NCI-H2171 (cell line): ENCODE measurements at regions not wholly inside any gene's neighbourhood (a gene's known extent, or its start where the extent isn't known, plus 50 kb on each side); places are given as distances from the start of the nearest gene placed in this dataset.
"Not testable (repeated sequence)": the region's sequence is repeated elsewhere in the genome, so short reads cannot be mapped to it uniquely, and the experiment has no call there.

Experiments
- DNase-seq: peaks from one replicate; lab custom pipeline; 2025; lab: John Stamatoyannopoulos, UW

GRCh38 chr1:112855152-112855828 lies 100.7 kb downstream of the SLC16A1 start:
- no peak for DNase-seq

GRCh38 chr1:112854368-112854984 lies 101.5 kb downstream of the SLC16A1 start:
- DNase-seq, result not testable (repeated sequence)

GRCh38 chr1:112853915-112854314 lies 102.1 kb downstream of the SLC16A1 start:
- not testable (repeated sequence) for DNase-seq

- no peak for DNase-seq
Observed at GRCh38 chr1:112852934-112853333, 103.1 kb downstream of the SLC16A1 start.

GRCh38 chr1:112852276-112852675 lies 103.7 kb downstream of the SLC16A1 start:
- DNase-seq, result no peak

DNA sequence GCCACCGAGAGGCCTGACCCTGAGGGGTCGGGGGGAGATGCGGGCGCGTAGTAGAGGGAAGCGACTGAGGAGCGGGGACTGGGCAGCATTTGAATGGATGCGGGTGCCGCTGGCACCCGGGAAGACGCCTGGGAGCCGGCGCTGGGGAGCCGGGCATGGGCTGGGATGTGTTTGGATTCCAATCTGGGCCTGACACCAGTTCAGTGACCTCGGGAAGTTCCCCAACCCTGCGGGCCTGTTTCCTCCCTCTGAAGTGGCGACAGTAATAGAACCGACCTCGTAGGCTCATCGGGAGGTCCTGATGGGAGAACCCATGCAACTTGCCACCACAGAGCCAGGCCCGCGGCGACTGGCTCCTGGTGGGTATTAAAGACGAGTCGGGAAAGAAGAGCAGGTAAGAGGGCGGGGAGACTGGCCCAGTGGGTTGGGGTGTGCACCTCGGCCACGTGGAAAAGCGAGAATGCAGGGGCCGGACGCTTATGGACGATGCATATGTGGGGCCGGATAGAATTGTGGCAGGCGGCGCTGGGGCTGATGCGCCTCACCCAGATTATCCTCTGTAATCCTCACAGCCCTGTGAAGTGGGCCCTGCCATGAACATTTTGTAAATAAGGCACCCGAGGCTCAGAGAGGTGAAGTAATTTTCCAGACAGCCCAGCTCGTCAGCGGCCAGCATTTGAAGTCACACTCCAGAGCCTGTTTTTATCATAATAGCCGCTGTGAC lies 105.8 kb downstream of the SLC16A1 start:
- no peak for DNase-seq

GRCh38 chr1:112849425-112850033 lies 106.5 kb downstream of the SLC16A1 start:
- DNase-seq, result peak; percentile 66

DNA sequence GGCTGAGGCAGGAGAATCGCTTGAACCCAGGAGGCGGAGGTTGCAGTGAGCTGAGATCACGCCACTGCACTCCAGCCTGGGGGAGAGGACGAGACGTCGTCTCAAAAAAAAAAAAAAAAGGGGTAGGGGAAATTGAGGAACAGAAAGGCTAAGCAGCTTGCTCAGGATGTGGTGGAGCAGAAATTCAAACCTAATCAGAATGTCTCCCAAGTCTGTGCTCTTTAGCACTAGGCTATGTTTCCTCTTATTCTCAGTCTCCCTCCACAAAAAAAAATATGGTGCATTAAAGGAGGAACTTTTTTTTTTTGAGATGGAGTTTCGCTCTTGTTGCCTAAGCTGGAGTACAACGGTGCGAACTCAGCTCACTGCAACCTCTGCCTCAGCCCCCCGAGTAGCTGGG lies 114.2 kb downstream of the SLC16A1 start:
- no peak for DNase-seq

DNA sequence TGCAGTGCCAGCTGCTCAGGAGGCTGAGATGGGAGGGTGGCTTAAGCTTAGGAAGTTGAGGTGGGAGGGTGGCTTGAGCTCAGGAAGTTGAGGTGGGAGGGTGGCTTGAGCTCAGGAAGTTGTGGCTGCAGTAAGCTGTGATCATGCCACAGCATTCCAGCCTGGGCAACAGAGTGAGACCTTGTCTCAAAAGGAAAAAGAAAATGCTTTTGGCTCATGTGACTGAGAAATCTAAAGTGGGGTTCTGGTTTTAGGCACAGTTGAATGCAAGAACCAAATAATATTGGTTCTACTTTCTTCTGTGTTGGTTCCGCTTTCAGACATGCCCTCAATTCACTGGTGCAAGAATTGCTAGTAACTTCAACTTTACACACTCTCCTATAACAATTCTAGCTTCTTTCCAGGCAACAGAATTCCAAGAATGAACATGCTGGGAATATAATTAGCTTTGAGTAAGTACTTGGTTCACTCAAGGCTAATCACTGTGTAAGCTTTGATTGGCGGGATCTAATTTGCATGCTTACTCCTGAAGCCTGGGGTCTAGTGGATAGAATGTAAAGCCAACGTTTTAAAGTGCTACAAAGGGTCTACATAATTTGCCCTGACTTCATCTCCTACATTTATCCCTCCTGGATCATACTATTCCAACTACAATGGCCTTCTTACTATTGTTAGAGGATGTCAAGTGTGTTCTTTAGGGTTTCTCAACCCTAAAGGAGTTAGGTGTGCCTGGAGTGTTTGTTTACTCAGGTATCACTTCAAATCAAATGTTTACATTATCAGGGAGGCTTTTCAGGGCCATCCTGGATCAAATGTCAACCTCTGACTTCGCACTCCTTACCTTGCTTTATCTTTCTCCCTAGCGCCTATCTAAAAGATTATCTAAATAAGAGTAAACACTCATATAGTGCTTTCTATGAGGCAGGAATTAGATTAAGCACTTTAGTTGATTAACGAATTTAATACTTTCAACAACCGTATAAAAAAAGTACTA lies 115.1 kb downstream of the SLC16A1 start:
- DNase-seq, result no peak

- DNase-seq, result no peak
Observed at GRCh38 chr1:112836642-112837041, 119.4 kb downstream of the SLC16A1 start.

DNA sequence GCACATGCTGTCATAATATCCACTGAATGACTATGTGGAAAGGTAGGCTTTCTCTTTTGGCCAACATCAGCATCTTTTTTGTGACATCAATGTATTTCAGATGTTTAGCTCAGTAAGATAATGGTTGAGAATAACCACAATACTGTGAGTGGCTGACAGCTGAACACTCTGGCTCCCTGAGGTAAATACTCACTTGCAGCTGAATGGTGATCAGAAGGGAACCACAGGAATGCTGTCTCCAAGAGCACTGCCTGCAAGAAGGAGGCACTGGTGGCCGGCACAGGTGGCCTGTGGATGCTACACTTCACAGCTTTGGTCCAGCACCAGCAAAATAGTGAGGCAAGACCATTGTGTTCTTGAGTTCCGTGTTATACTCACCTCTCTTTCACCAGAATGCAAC lies 118.7 kb upstream of the PPM1J start:
- no peak for DNase-seq

GRCh38 chr1:112832259-112832658 lies 117.1 kb upstream of the PPM1J start:
- not testable (repeated sequence) for DNase-seq

- not testable (repeated sequence) for DNase-seq
Observed at GRCh38 chr1:112829691-112830090, 114.6 kb upstream of the PPM1J start.

DNA sequence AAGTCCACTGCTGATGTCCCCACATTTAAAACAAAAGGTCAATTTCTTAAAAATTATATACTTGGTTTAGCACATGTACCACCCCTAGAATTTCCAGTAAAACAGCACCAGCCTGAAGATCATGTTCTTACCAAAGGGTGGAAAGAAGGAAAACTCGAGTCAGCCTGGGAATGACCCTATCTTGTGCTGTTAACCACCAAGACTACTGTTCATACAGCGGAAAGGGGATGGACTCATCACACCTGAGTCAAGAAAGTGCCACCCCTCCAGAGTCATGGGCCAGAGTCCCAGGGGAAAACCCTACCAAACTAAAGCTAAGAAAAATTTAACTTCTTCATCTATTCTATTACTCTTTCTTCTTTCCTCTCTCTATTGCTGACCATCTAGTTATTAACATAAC lies 113.6 kb upstream of the PPM1J start:
- DNase-seq, result no peak

- DNase-seq, result not testable (repeated sequence)
Observed at GRCh38 chr1:112827391-112827790, 112.3 kb upstream of the PPM1J start.

DNA sequence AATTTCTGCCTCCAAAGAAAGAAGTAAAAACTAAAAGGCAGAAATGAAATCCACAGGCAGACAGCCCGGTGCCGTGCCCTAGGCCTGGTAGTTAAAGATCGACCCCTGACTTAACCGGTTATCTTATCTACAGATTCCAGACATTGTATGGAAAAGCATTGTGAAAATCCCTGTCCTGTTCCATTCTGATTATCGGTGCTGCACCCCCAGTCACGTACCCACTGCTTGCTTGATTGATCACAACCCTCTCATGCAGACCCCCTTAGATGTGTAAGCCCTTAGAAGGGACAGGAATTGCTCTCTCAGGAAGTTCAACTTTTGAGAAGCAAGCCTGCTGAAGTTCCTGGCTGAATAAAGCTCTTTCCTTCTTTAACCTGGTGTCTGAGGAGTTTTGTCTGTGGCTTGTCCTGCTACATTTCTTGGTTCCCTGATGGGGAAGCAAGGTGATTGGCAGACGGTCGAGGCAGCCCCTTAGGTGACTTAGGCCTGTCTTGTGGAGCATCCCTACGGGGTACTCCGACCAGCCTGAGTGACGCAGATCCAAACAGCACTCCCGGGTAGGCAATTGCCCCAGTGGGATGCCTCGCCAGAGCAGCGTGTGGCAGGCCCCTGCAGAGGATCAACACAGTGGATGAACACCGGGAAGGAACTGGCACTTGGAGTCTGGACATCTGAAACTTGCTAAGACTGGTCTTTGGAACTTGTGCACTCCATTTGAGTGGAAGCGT lies 111.2 kb upstream of the PPM1J start:
- no peak for DNase-seq

DNA sequence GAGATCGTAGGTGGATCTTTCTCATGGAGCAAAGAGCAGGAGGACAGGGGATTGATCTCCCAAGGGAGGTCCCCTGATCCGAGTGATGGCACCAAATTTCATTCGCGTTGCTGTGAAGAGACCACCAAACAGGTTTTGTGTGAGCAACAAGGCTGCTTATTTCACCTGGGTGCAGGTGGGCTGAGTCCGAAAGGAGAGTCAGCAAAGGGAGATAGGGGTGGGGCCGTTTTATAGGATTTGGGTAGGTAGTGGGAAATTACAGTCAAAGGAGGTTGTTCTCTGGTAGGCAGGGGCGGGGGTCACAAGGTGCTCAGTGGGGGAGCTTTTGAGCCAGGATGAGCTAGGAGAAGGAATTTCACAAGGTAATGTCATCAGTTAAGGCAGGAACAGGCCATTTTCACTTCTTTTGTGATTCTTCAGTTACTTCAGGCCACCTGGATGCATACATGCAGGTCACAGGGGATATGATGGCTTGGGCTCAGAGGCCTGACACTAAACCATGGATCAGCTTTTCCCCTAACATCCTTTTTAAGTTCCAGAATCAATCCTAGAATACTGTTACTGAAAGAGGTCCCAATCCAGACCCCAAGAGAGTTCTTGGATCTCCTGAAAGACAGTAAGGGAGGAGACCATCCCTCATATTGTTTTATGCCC lies 110.6 kb upstream of the PPM1J start:
- DNase-seq, result not testable (repeated sequence)

- not testable (repeated sequence) for DNase-seq
Observed at GRCh38 chr1:112825075-112825474, 109.9 kb upstream of the PPM1J start.

GRCh38 chr1:112821307-112822063 lies 106.4 kb upstream of the PPM1J start:
- not testable (repeated sequence) for DNase-seq
